ENCODE measurements at regions not wholly inside any gene's neighbourhood (a gene's known extent, or its start where the extent isn't known, plus 50 kb on each side); places are given as distances from the start of the nearest gene placed in this dataset.

GRCh38 chr2:71938659-71939587, 208.7 kb downstream of the CYP26B1 start:
- no peak overlapping the region for H3K18ac ChIP-seq (ENCODE audit: extremely low read depth, low read length)
- no peak overlapping the region for H3K4ac ChIP-seq (replicated peaks; ENCODE audit: insufficient read length, low read depth, low read length)
- H3K4me1 ChIP-seq (replicated peaks in 1 of 4; ENCODE audit: control insufficient read depth in 3 of 4, insufficient read depth in 4 of 4, low read length in 3 of 4) = no peaks in the 10 kb centered on the region
- no peak overlapping the region for H4K91ac ChIP-seq (replicated peaks; ENCODE audit: insufficient read length, low read length)
- H4K5ac ChIP-seq (ENCODE audit: insufficient read length, low read depth, low read length) = no peak overlapping the region
- no peak overlapping the region for H3K23ac ChIP-seq (ENCODE audit: insufficient read length)
- 0 out of 2 replicates have a peak overlapping the region, but pooled peaks have one; percentile 0 for H4K8ac ChIP-seq (ENCODE audit: extremely low read depth, insufficient read depth, low read length)
- no peak overlapping the region for H2BK20ac ChIP-seq (ENCODE audit: low read length)
- TF ChIP-seq CEBPB (IDR thresholded peaks at IDR 0.05; ENCODE audit: low read depth, low read length) = no peak
- TF ChIP-seq TCF12 (IDR thresholded peaks at IDR 0.05; ENCODE audit: low read depth, low read length) = no peak
- no peak for TF ChIP-seq ASH2L (IDR thresholded peaks at IDR 0.05; ENCODE audit: low read length)
- TF ChIP-seq BRCA1 (IDR thresholded peaks at IDR 0.05; ENCODE audit: low read depth, low read length) = no peak
- TF ChIP-seq ATF3 (IDR thresholded peaks at IDR 0.05; ENCODE audit: insufficient read depth, low read depth, low read length) = no peak
- H2BK15ac ChIP-seq (ENCODE audit: low read length) = no peak overlapping the region
- H3K4me2 ChIP-seq (ENCODE audit: insufficient read depth in 1 of 2, low read depth in 2 of 2, low read length in 2 of 2) = no peak overlapping the region
- H2AFZ ChIP-seq (ENCODE audit: low read length) = no peak overlapping the region
- no peak overlapping the region for H3K4me3 ChIP-seq (ENCODE audit: extremely low read depth in 1 of 4, insufficient read depth in 2 of 4, low read depth in 3 of 4, low read length in 4 of 4)
- H2BK12ac ChIP-seq (ENCODE audit: low read depth, low read length) = no peak overlapping the region
- no peak overlapping the region for H2BK120ac ChIP-seq (replicated peaks; ENCODE audit: low read depth, low read length)
- H3K23me2 ChIP-seq (ENCODE audit: low read depth, low read length) = no peaks in the 10 kb centered on the region
- WGBS, 2 experiments (ENCODE audit: extremely low coverage in 1 of 2, insufficient coverage in 1 of 2, insufficient read length in 1 of 2, insufficient replicate concordance in 2 of 2, low coverage in 1 of 2, low lambda C conversion rate in 2 of 2, missing lambda C conversion rate in 1 of 2) = 88% methylated on average over 13 of the region's 13 CpGs; no CpG with 5 or more reads in 1 of the 2 experiments
- ChIA-PET POLR2A (ENCODE audit: partially characterized antibody) (interaction anchor here (0.8 kb wide), 1 partner anchor 40 kb away, joined by 3 read pairs; no protein-coding TSS in a partner anchor), CTCF (ENCODE audit: partially characterized antibody) (interaction anchor here (1.0 to 8.3 kb wide), 3 partner anchors 15 to 211 kb away, joined by 3 to 90 read pairs (median 4); no protein-coding TSS in a partner anchor)
- H3K79me2 ChIP-seq (ENCODE audit: control insufficient read depth in 1 of 2, insufficient read depth in 2 of 2, low read length in 2 of 2) = no peaks in the 10 kb centered on the region
- no peaks in the 10 kb centered on the region for H3K27me3 ChIP-seq (replicated peaks in 1 of 4; ENCODE audit: control insufficient read depth in 3 of 4, extremely low read depth in 1 of 4, insufficient read depth in 3 of 4, low read length in 3 of 4)
- H3K9me3 ChIP-seq (ENCODE audit: insufficient read depth in 2 of 2, low read depth in 1 of 2, low read length in 1 of 2) = no peaks in the 10 kb centered on the region
- DNase-seq (ENCODE audit: low read depth in 1 of 2, low spot score in 2 of 2) (peak in 1 of 2 experiments; percentile 24), FAIRE-seq (no peak)
- H3K27ac ChIP-seq (ENCODE audit: low read depth, low read length) = no peak overlapping the region
- H2AK5ac ChIP-seq (ENCODE audit: low read depth, low read length) = no peak overlapping the region
- no peaks in the 10 kb centered on the region; a peak in 1 of 8 replicates for H3K36me3 ChIP-seq (ENCODE audit: control insufficient read depth in 2 of 4, insufficient read depth in 4 of 4, low read length in 3 of 4)
- H3K9ac ChIP-seq (replicated peaks in 1 of 4; ENCODE audit: extremely low read depth in 1 of 4, low read depth in 3 of 4, low read length in 3 of 4) = no peak overlapping the region
- no peak overlapping the region for H3K14ac ChIP-seq (ENCODE audit: insufficient read length)
- no peak overlapping the region for H3K56ac ChIP-seq (replicated peaks; ENCODE audit: insufficient read length, low read depth, low read length)
- no peak overlapping the region for H2BK5ac ChIP-seq (ENCODE audit: low read depth, low read length)
- H3K79me1 ChIP-seq (ENCODE audit: low read depth, low read length) = no peaks in the 10 kb centered on the region
- no peaks in the 10 kb centered on the region for H4K20me1 ChIP-seq (replicated peaks in 1 of 2; ENCODE audit: control insufficient read depth in 1 of 2, insufficient read depth in 2 of 2, low read length in 2 of 2)
